ENCODE measurements at regions not wholly inside any gene's neighbourhood (a gene's known extent, or its start where the extent isn't known, plus 50 kb on each side); places are given as distances from the start of the nearest gene placed in this dataset.

- H3K4me3 ChIP-seq (ENCODE audit: low read depth, low read length, poor library complexity, severe bottlenecking) = no peak overlapping the region
- no peak overlapping the region for H2AFZ ChIP-seq (ENCODE audit: low read length)
- CTCF ChIA-PET (ENCODE audit: unreplicated experiment) = no interaction called here
- peaks cover 7% of the 10 kb centered on the region for H3K4me1 ChIP-seq (ENCODE audit: insufficient read depth, low read length, poor library complexity, severe bottlenecking)
- TF ChIP-seq CTCF (conservative IDR thresholded peaks at IDR 0.05; ENCODE audit: low read length) = no peak
- intact Hi-C loops (cut with micrococcal nuclease; ENCODE audit: unreplicated experiment) = no loop called here
- H3K9me3 ChIP-seq (ENCODE audit: low read length) = peaks cover 29% of the 10 kb centered on the region
- no peaks in the 10 kb centered on the region for H4K20me1 ChIP-seq (ENCODE audit: insufficient read depth, low read length)
- no peak overlapping the region for H3K4me2 ChIP-seq (ENCODE audit: low read length)
- DNase-seq (ENCODE audit: low spot score) = no peak
- no peaks in the 10 kb centered on the region for H3K79me2 ChIP-seq (ENCODE audit: insufficient read depth, low read depth, low read length)
- H3K27ac ChIP-seq (ENCODE audit: low read depth, low read length, poor library complexity, severe bottlenecking) = no peak overlapping the region
- POLR2A ChIA-PET = no interaction called here
- BruUV-seq (replicated peaks) = no TSS peak
- H3K9me2 ChIP-seq (ENCODE audit: insufficient read depth, low read length) = no peaks in the 10 kb centered on the region
- peaks cover 11% of the 10 kb centered on the region; the same call in 1 of the 2 replicates for H3K36me3 ChIP-seq (ENCODE audit: insufficient read depth, low read length)
Observed at GRCh38 chr16:31745900-31746299, 127.7 kb upstream of the ZNF267 start.

GRCh38 chr16:31754998-31755615 lies 118.5 kb upstream of the ZNF267 start:
- Histone ChIP-seq H3K4me3 (ENCODE audit: low read depth, low read length, poor library complexity, severe bottlenecking) (no peak overlapping the region), H3K4me1 (ENCODE audit: insufficient read depth, low read length, poor library complexity, severe bottlenecking) (no peaks in the 10 kb centered on the region), H3K9me2 (ENCODE audit: insufficient read depth, low read length) (no peaks in the 10 kb centered on the region), H3K36me3 (ENCODE audit: insufficient read depth, low read length) (peaks cover 42% of the 10 kb centered on the region), H3K4me2 (ENCODE audit: low read length) (no peak overlapping the region), H3K27ac (ENCODE audit: low read depth, low read length, poor library complexity, severe bottlenecking) (no peak overlapping the region), H3K9me3 (ENCODE audit: low read length) (peaks cover 71% of the 10 kb centered on the region), H4K20me1 (ENCODE audit: insufficient read depth, low read length) (no peaks in the 10 kb centered on the region), H3K79me2 (ENCODE audit: insufficient read depth, low read depth, low read length) (no peaks in the 10 kb centered on the region), H2AFZ (ENCODE audit: low read length) (no peak overlapping the region)
- DNase-seq (ENCODE audit: low spot score) = no peak
- POLR2A ChIA-PET = no interaction called here
- TF ChIP-seq CTCF (conservative IDR thresholded peaks at IDR 0.05; ENCODE audit: low read length) (no peak), EZH2phosphoT487 (IDR thresholded peaks at IDR 0.05; ENCODE audit: borderline replicate concordance, low read depth, low read length) (no peak)
- intact Hi-C loops (cut with micrococcal nuclease; ENCODE audit: unreplicated experiment) = no loop called here
- BruUV-seq (replicated peaks) = no TSS peak
- CTCF ChIA-PET (ENCODE audit: unreplicated experiment) = no interaction called here

- Histone ChIP-seq H3K27ac (ENCODE audit: low read depth, low read length, poor library complexity, severe bottlenecking) (no peak overlapping the region), H3K4me2 (ENCODE audit: low read length) (no peak overlapping the region), H4K20me1 (ENCODE audit: insufficient read depth, low read length) (no peaks in the 10 kb centered on the region), H3K9me3 (ENCODE audit: low read length) (peaks cover 17% of the 10 kb centered on the region; the same call in 1 of the 2 replicates), H2AFZ (ENCODE audit: low read length) (no peak overlapping the region), H3K79me2 (ENCODE audit: insufficient read depth, low read depth, low read length) (no peaks in the 10 kb centered on the region), H3K4me3 (ENCODE audit: low read depth, low read length, poor library complexity, severe bottlenecking) (no peak overlapping the region), H3K4me1 (ENCODE audit: insufficient read depth, low read length, poor library complexity, severe bottlenecking) (no peaks in the 10 kb centered on the region), H3K9me2 (ENCODE audit: insufficient read depth, low read length) (no peaks in the 10 kb centered on the region), H3K36me3 (ENCODE audit: insufficient read depth, low read length) (no peaks in the 10 kb centered on the region)
- ChIA-PET POLR2A (interaction anchor here (0.7 kb wide), 1 partner anchor 11 kb away, joined by 3 read pairs; no protein-coding TSS in a partner anchor), CTCF (ENCODE audit: unreplicated experiment) (no interaction called here)
- intact Hi-C loops (cut with micrococcal nuclease; ENCODE audit: unreplicated experiment) = no loop called here
- TF ChIP-seq EZH2phosphoT487 (IDR thresholded peaks at IDR 0.05; ENCODE audit: borderline replicate concordance, low read depth, low read length) = no peak
- no TSS peak for BruUV-seq (replicated peaks)
- no peak for DNase-seq (ENCODE audit: low spot score)
Observed at GRCh38 chr16:31764103-31764502, 109.5 kb upstream of the ZNF267 start.
